H9 (cell line): ENCODE measurements at regions not wholly inside any gene's neighbourhood (a gene's known extent, or its start where the extent isn't known, plus 50 kb on each side); places are given as distances from the start of the nearest gene placed in this dataset.

Experiments used
- DNase-seq: peaks from one replicate; pipeline ENCODE4 v3.0.0-alpha.2; 2017
- H2AFZ ChIP-seq: one replicate; pipeline ENCODE4 v1.6.1; 2013; ENCODE audit warnings: mild to moderate bottlenecking, low read length, control low read depth, moderate library complexity
- H2AK5ac ChIP-seq: 2 replicates; pipeline ENCODE4 v1.6.1; 2013; ENCODE audit warnings: low read length, control low read depth, mixed read lengths; ENCODE audit not compliant: insufficient read length
- H2BK120ac ChIP-seq: one replicate; pipeline ENCODE4 v1.6.1; 2013; ENCODE audit warnings: low read depth, mild to moderate bottlenecking, low read length, control low read depth, inconsistent platforms; ENCODE audit not compliant: poor library complexity, severe bottlenecking
- H2BK12ac ChIP-seq: 2 replicates; pipeline ENCODE4 v1.6.1; 2013; ENCODE audit warnings: low read length, control low read depth, mixed read lengths, low read depth; ENCODE audit not compliant: insufficient read length
- H2BK15ac ChIP-seq: 2 replicates; pipeline ENCODE4 v1.6.1; 2013; ENCODE audit warnings: low read depth, low read length, control low read depth
- H2BK20ac ChIP-seq: one replicate; pipeline ENCODE4 v1.6.1; 2013; ENCODE audit warnings: low read depth, mild to moderate bottlenecking, low read length, control low read depth, inconsistent platforms; ENCODE audit not compliant: poor library complexity, severe bottlenecking
- H2BK5ac ChIP-seq: 2 replicates; pipeline ENCODE4 v1.6.1; 2013; ENCODE audit warnings: low read length, control low read depth, mixed read lengths; ENCODE audit not compliant: insufficient read length
- H3K14ac ChIP-seq: 2 replicates; pipeline ENCODE4 v1.6.1; 2013; ENCODE audit warnings: low read length, control low read depth; ENCODE audit not compliant: insufficient read depth
- H3K18ac ChIP-seq: 2 replicates; pipeline ENCODE4 v1.6.1; 2013; ENCODE audit warnings: low read depth, mild to moderate bottlenecking, mixed read lengths, low read length, control low read depth; ENCODE audit not compliant: insufficient read length
- H3K23ac ChIP-seq: 2 replicates; pipeline ENCODE4 v1.6.1; 2013; ENCODE audit warnings: low read length, control low read depth, mixed read lengths, low read depth; ENCODE audit not compliant: insufficient read length
- H3K23me2 ChIP-seq: 2 replicates; pipeline ENCODE4 v1.6.1; 2013; ENCODE audit warnings: low read depth, mild to moderate bottlenecking, mixed read lengths, low read length, control low read depth; ENCODE audit not compliant: insufficient read length, poor library complexity, severe bottlenecking
- H3K27ac ChIP-seq: 2 replicates; pipeline ENCODE4 v1.5.1; 2013; ENCODE audit warnings: low read length, control low read depth, mixed read lengths, low read depth; ENCODE audit not compliant: insufficient read length
- H3K27me3 ChIP-seq: 2 replicates; pipeline ENCODE4 v1.6.1; 2013; ENCODE audit warnings: low read length, control low read depth, inconsistent platforms; ENCODE audit not compliant: insufficient read depth
- H3K4ac ChIP-seq: 2 replicates; pipeline ENCODE4 v1.6.1; 2013; ENCODE audit warnings: low read depth, mild to moderate bottlenecking, control low read depth, inconsistent platforms, low read length, moderate library complexity
- H3K4me1 ChIP-seq: 2 replicates; pipeline ENCODE4 v1.6.1; 2013; ENCODE audit warnings: low read length, control low read depth, inconsistent platforms; ENCODE audit not compliant: insufficient read depth
- H3K4me2 ChIP-seq: 2 replicates; pipeline ENCODE4 v1.6.1; 2013; ENCODE audit warnings: low read length, control low read depth, mixed read lengths; ENCODE audit not compliant: insufficient read length, insufficient read depth
- H3K56ac ChIP-seq: 2 replicates; pipeline ENCODE4 v1.6.1; 2013; ENCODE audit warnings: low read depth, mild to moderate bottlenecking, mixed read lengths, low read length, control low read depth; ENCODE audit not compliant: insufficient read length
- H3K79me1 ChIP-seq: 2 replicates; pipeline ENCODE4 v1.6.1; 2013; ENCODE audit warnings: low read depth, mild to moderate bottlenecking, moderate library complexity, low read length, control low read depth, inconsistent platforms; ENCODE audit not compliant: insufficient read depth, poor library complexity, severe bottlenecking
- H3K79me2 ChIP-seq: 2 replicates; pipeline ENCODE4 v1.6.1; 2013; ENCODE audit warnings: low read length, control low read depth, inconsistent platforms; ENCODE audit not compliant: insufficient read depth
- H3K9ac ChIP-seq: 2 replicates; pipeline ENCODE4 v1.6.1; 2013; ENCODE audit warnings: low read length, control low read depth, mixed read lengths; ENCODE audit not compliant: insufficient read length; ENCODE audit errors: extremely low read depth
- H3K9me3 ChIP-seq: one replicate; pipeline ENCODE4 v1.6.1; 2013; ENCODE audit warnings: low read depth, low read length, inconsistent platforms; ENCODE audit not compliant: control insufficient read depth
- H3T11ph ChIP-seq: one replicate; pipeline ENCODE4 v1.6.1; 2013; ENCODE audit warnings: mild to moderate bottlenecking, low read length, control low read depth, inconsistent platforms
- H4K20me1 ChIP-seq: one replicate; pipeline ENCODE4 v1.6.1; 2013; ENCODE audit not compliant: control insufficient read depth, insufficient read length, insufficient read depth
- H4K5ac ChIP-seq: 2 replicates; pipeline ENCODE4 v1.6.1; 2013; ENCODE audit warnings: low read depth, mild to moderate bottlenecking, mixed read lengths, low read length, control low read depth; ENCODE audit not compliant: insufficient read length
- H4K8ac ChIP-seq: replicated peaks from 2 replicates; pipeline ENCODE4 v1.6.1; 2013; ENCODE audit warnings: low read length, control low read depth, mixed read lengths, low read depth; ENCODE audit not compliant: insufficient read length
- H4K91ac ChIP-seq: 2 replicates; pipeline ENCODE4 v1.6.1; 2013; ENCODE audit warnings: low read depth, mild to moderate bottlenecking, moderate library complexity, mixed read lengths, low read length, control low read depth; ENCODE audit not compliant: insufficient read length
- H3K27ac Mint-ChIP-seq, 3 experiments: 2 replicates in 2 of 3; 3 replicates in 1 of 3; pipeline ENCODE4 v1.8.0; 2020 to 2021; ENCODE audit warnings: mixed read lengths in 3 of 3, mild to moderate bottlenecking in 1 of 3, moderate library complexity in 1 of 3
- H3K27me3 Mint-ChIP-seq: 2 replicates; pipeline ENCODE4 v1.8.0; 2021; ENCODE audit warnings: low read depth, mild to moderate bottlenecking, moderate library complexity, mixed read lengths
- H3K36me3 Mint-ChIP-seq, 3 experiments: 2 replicates in 2 of 3; 3 replicates in 1 of 3; pipeline ENCODE4 v1.8.0; 2020 to 2021; ENCODE audit warnings: low read depth in 3 of 3, mixed read lengths in 3 of 3; ENCODE audit not compliant: insufficient read depth in 1 of 3
- H3K4me1 Mint-ChIP-seq, 2 experiments: 2 replicates each; pipeline ENCODE4 v1.8.0; 2020; ENCODE audit warnings: mixed read lengths in 2 of 2
- H3K4me3 Mint-ChIP-seq, 2 experiments: 2 replicates in 1 of 2; 3 replicates in 1 of 2; pipeline ENCODE4 v1.8.0; 2020 to 2021; ENCODE audit warnings: mild to moderate bottlenecking in 2 of 2, mixed read lengths in 2 of 2, moderate library complexity in 1 of 2
- H3K9me3 Mint-ChIP-seq, 2 experiments: 2 replicates in 1 of 2; 3 replicates in 1 of 2; pipeline ENCODE4 v1.8.0; 2020; ENCODE audit warnings: mild to moderate bottlenecking in 2 of 2, mixed read lengths in 2 of 2, moderate library complexity in 1 of 2
- WGBS: extraction: QIAGEN DNeasy Blood & Tissue Kit; methylation state at CpG from one replicate; pipeline ENCODE4 v1.1.7; 2013; ENCODE audit warnings: missing lambda C conversion rate, low lambda C conversion rate, mixed read lengths; ENCODE audit not compliant: insufficient read length; ENCODE audit errors: extremely low coverage; 5-methylcytosine and 5-hydroxymethylcytosine counted together
- TF ChIP-seq, protein P1 (sequence below): fragments of 200-600 bp; sonication (generic); conservative IDR thresholded peaks from 3 replicates; pipeline ENCODE4 v1.8.0; 2021; ENCODE audit warnings: antibody characterized with exemption, mild to moderate bottlenecking

DNA sequence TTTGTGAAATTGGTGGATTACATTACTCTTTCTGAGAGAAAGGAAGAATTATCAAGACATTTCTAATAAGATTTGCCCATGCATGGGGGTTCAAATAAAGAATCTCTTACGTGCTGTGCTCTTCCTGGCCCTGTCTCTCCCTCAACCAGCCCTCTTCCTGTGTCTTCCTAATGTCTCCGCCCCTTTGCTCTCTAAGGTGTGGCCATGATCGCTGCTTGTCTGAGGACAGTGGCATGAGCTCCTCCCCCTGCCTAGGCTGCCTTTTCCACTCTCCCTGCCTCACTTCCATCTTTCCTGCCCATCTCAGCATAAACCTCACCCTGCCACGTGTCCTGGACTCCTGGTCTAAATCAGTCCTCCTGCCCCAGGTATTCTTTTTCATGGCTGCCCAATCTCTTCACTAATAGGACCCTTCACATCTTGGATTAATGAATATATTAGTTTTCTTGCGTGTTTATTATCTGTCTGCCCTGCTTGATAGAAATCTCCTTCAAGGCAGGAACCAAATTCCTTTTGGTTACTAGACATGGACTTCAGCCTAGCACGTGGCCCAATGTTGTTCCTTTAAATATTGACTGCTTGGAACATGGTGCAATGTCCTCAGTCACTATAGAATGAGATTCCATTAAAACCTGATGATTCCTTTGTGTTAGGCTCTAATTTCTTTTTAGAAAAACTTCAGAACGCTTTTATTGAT lies 122.3 kb downstream of the MTRR start:
- Histone ChIP-seq H3K23ac (no peak overlapping the region), H3K4me1 (no peaks in the 10 kb centered on the region), H3K18ac (no peak overlapping the region), H3K27ac (no peak overlapping the region), H3K14ac (no peak overlapping the region), H3K56ac (no peak overlapping the region), H2AK5ac (no peak overlapping the region), H2BK20ac (no peak overlapping the region), H3K9me3 (no peaks in the 10 kb centered on the region), H3K4ac (no peak overlapping the region), H2AFZ (no peak overlapping the region), H2BK5ac (no peak overlapping the region), H2BK15ac (no peak overlapping the region), H3K9ac (no peak overlapping the region), H4K8ac (no peak overlapping the region), H2BK12ac (no peak overlapping the region), H4K5ac (no peak overlapping the region), H3K27me3 (no peaks in the 10 kb centered on the region), H4K20me1 (no peaks in the 10 kb centered on the region), H3K79me2 (no peaks in the 10 kb centered on the region), H3T11ph (no peak overlapping the region), H3K23me2 (no peaks in the 10 kb centered on the region), H2BK120ac (no peak overlapping the region), H3K79me1 (no peaks in the 10 kb centered on the region), H4K91ac (no peak overlapping the region), H3K4me2 (no peak overlapping the region)
- WGBS: no CpG with 5 or more reads among the region's 7 CpGs
- no peak overlapping the region for H3K4me3 Mint-ChIP-seq
- no peaks in the 10 kb centered on the region for H3K36me3 Mint-ChIP-seq
- TF ChIP-seq, protein P1, sequence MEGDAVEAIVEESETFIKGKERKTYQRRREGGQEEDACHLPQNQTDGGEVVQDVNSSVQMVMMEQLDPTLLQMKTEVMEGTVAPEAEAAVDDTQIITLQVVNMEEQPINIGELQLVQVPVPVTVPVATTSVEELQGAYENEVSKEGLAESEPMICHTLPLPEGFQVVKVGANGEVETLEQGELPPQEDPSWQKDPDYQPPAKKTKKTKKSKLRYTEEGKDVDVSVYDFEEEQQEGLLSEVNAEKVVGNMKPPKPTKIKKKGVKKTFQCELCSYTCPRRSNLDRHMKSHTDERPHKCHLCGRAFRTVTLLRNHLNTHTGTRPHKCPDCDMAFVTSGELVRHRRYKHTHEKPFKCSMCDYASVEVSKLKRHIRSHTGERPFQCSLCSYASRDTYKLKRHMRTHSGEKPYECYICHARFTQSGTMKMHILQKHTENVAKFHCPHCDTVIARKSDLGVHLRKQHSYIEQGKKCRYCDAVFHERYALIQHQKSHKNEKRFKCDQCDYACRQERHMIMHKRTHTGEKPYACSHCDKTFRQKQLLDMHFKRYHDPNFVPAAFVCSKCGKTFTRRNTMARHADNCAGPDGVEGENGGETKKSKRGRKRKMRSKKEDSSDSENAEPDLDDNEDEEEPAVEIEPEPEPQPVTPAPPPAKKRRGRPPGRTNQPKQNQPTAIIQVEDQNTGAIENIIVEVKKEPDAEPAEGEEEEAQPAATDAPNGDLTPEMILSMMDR: no peak
- H3K27me3 Mint-ChIP-seq: no peaks in the 10 kb centered on the region; the same call in 1 of the 2 replicates
- DNase-seq: peak; percentile 78
- peaks cover 4 to 5% of the 10 kb centered on the region in 2 experiments; a peak in 3 of 4 replicates for H3K4me1 Mint-ChIP-seq
- H3K27ac Mint-ChIP-seq: peak overlapping the region in 2 of 3 experiments; percentile 6 to 11; a peak in 1 of 7 replicates
- no peaks in the 10 kb centered on the region for H3K9me3 Mint-ChIP-seq
